Effector memory CD4-positive, alpha-beta T cell (primary cell): ENCODE measurements at regions not wholly inside any gene's neighbourhood (a gene's known extent, or its start where the extent isn't known, plus 50 kb on each side); places are given as distances from the start of the nearest gene placed in this dataset.
"Not testable (repeated sequence)": the region's sequence is repeated elsewhere in the genome, so short reads cannot be mapped to it uniquely, and the experiment has no call there.

Experiments
- DNase-seq, 3 donors: peaks; one replicate each; pipeline ENCODE4 v3.0.0-alpha.2; 2020
- H3K27ac ChIP-seq: 2 replicates; pipeline ENCODE4 v1.7.0; 2013; ENCODE audit warnings: mild to moderate bottlenecking, low read length, moderate library complexity; ENCODE audit not compliant: insufficient read depth, poor library complexity, severe bottlenecking
- H3K27me3 ChIP-seq: replicated peaks from 2 replicates; pipeline ENCODE4 v1.7.0; 2013; ENCODE audit warnings: mild to moderate bottlenecking, low read length; ENCODE audit not compliant: insufficient read depth, control insufficient read depth, poor library complexity, severe bottlenecking
- H3K36me3 ChIP-seq: 2 replicates; pipeline ENCODE4 v1.7.0; 2013; ENCODE audit warnings: mild to moderate bottlenecking, low read length, moderate library complexity; ENCODE audit not compliant: control insufficient read depth, insufficient read depth
- H3K4me1 ChIP-seq: 2 replicates; pipeline ENCODE4 v1.7.0; 2013; ENCODE audit warnings: low read length, mild to moderate bottlenecking; ENCODE audit not compliant: control insufficient read depth, insufficient read depth, poor library complexity, severe bottlenecking
- H3K4me3 ChIP-seq: 2 replicates; pipeline ENCODE4 v1.7.0; 2013; ENCODE audit warnings: low read length, low read depth, mild to moderate bottlenecking; ENCODE audit not compliant: insufficient read depth, poor library complexity, severe bottlenecking
- H3K9me3 ChIP-seq: 2 replicates; pipeline ENCODE4 v1.7.0; 2013; ENCODE audit warnings: mild to moderate bottlenecking, low read length, moderate library complexity; ENCODE audit not compliant: control insufficient read depth

GRCh38 chr10:114752570-114752969, 69.0 kb upstream of the FHIP2A start:
- not testable (repeated sequence) for H3K27me3 ChIP-seq, H3K27ac ChIP-seq, H3K4me1 ChIP-seq, H3K9me3 ChIP-seq, H3K4me3 ChIP-seq, H3K36me3 ChIP-seq, DNase-seq

DNA sequence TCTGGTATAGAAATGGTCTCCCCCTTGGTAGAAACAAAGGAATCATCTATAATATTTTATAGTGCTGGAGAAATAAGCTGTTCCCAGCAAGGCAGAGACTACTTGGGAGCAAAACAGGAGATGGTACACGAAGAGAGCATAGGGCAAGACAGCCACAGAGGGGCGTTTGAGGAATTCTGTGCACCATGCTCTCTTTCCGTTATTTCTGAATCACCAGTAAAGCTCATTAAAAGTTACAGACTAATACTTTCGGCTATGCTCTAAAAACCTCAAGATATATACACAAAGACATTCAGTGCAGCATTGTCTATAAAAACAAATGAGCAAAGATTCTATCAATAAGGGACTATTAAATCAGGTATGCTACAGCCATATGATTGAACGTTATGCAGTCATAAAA, 68.5 kb upstream of the FHIP2A start:
- Histone ChIP-seq H3K27me3 (no peaks in the 10 kb centered on the region), H3K9me3 (no peaks in the 10 kb centered on the region), H3K4me3 (no peak overlapping the region), H3K36me3 (no peaks in the 10 kb centered on the region), H3K27ac (no peak overlapping the region), H3K4me1 (no peaks in the 10 kb centered on the region)
- no peak for DNase-seq

DNA sequence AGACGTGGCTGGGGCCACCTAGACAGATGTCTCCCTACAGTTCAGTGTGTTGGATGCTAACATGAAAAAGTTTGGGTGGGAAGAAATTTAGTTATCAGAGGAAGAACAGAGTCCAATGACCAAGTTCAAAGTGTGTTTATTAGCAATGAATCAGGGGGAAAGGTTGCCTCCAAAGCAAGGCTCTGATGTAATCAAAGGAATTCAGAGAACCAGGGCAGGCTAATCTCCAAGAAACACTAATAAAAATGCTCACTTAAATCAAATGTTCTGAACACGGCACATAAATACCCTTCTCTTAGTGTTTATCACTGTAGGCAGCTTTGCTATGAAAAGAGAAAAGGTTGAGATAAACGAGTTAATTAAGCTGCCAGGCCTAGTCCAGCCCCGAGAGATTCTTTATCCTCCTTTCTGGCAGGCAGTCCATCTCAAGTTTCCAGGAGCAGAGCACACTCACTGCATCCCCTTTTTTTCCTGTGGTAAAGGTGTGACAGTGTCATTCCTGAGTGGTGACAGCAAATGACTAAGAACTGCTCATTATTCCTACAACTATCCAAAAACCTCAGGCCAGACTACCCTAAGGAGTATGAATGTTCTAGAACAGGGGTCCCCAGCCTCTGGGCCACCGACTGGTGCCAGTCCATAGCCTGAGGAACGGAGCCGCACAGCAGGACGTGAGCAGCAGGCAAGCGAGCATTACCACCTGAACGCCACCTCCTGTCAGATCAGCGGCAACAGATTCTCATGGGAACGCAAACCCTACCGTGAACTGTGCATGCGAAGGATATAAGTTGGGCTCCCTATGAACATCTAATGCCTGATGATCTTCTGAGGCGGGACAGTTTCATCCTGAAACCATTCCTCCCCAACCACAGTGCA, 66.9 kb upstream of the FHIP2A start:
- no peaks in the 10 kb centered on the region for H3K27me3 ChIP-seq
- no peaks in the 10 kb centered on the region for H3K36me3 ChIP-seq
- no peaks in the 10 kb centered on the region for H3K9me3 ChIP-seq
- no peak overlapping the region for H3K27ac ChIP-seq
- no peaks in the 10 kb centered on the region for H3K4me1 ChIP-seq
- no peak for DNase-seq
- no peak overlapping the region for H3K4me3 ChIP-seq

DNA sequence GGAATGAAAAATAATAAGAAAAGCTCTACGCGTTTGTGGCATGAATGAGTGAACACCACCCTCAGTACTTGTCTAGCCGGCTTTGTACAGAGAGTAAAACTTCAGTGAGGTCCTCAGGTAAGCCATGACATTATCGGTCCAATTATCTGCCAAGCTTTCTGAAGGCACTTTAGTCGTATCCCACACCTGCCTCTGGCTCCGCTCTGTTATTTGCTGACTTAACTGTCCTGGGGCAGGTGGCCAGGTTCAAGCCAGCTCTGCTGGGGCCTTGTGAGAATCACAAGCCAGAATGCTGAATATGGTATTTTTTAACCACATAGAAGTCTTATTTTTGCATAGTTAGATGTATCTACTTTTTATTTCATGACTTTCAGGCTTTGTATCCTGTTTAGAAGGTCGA, 66.0 kb upstream of the FHIP2A start:
- DNase-seq, result no peak
- Histone ChIP-seq H3K9me3 (no peaks in the 10 kb centered on the region), H3K4me3 (no peak overlapping the region), H3K4me1 (no peaks in the 10 kb centered on the region), H3K27me3 (no peaks in the 10 kb centered on the region), H3K27ac (no peak overlapping the region), H3K36me3 (no peaks in the 10 kb centered on the region)

GRCh38 chr10:114758331-114758730, 63.2 kb upstream of the FHIP2A start:
- no peak for DNase-seq
- no peak overlapping the region for H3K4me3 ChIP-seq
- no peaks in the 10 kb centered on the region for H3K4me1 ChIP-seq
- H3K36me3 ChIP-seq, result no peaks in the 10 kb centered on the region
- no peak overlapping the region for H3K27ac ChIP-seq
- H3K9me3 ChIP-seq, result no peaks in the 10 kb centered on the region
- H3K27me3 ChIP-seq, result no peaks in the 10 kb centered on the region

DNA sequence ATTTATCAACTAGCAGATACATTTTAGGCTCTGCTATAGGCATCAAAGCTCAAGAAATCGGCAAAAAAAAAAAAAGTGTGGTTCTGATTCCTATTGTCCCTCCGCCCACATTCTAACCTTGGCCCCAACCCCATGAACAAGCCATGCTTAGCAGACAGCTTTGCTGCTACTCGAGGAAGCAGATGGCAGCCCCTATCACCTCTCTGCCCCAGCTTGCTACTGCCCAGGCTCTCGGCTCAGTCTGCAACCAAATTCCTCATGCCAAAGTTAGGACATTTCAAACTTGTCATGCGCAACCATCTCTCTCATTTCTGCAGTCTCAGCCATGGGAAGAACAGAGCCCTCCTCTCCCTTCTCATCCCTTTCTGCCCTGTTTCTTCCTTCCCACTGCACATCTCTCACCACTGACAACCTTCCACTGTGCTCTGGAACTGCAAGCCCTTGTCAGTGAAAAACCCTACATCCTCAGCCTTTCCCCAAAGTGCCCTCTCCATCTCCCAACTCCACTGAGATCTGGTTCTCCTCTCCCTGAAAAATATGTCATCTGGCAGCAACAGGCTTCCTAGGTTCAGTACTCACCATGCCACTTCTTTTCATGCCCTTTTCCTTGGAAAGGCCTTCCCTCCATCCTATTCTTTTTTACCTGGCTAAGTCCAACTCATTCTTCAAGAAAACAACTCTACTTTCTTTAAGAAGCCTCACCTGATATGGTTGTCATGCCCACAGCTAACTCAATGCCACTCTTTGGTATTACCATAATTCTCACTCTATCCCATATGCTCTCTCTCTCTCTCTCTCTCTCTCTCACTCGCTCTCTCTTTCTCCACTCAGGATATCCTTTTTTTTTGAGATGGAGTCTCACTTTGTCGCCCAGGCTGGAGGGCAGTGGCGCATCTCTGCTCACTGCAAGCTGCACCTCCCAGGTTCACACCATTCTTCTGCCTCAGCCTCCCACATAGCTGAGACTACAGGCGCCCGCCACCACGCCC, 60.1 kb upstream of the FHIP2A start:
- Histone ChIP-seq H3K27ac (no peak overlapping the region), H3K36me3 (no peaks in the 10 kb centered on the region), H3K9me3 (no peaks in the 10 kb centered on the region), H3K4me3 (no peak overlapping the region), H3K4me1 (no peaks in the 10 kb centered on the region), H3K27me3 (peaks cover 4% of the 10 kb centered on the region)
- DNase-seq, result no peak

DNA sequence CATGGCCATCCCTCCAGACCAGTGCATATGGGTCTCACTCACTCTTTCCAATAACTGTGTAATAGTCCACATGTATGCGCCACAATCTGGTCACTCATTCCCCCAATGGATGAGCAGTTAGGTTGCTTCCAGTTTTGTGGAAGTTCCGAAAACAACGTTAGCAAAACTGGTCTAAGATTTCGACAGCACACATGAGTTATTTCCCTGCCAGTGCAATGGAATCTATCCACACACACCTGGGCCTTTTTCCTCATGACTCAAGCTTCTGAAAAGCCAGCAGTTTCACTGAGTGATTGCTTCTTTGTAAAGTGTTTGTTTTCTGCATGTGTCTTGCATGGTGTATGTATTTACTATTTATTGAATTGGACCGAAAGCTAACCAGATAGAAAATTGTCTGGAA, 58.8 kb upstream of the FHIP2A start:
- Histone ChIP-seq H3K9me3 (no peaks in the 10 kb centered on the region), H3K27ac (no peak overlapping the region), H3K36me3 (no peaks in the 10 kb centered on the region), H3K27me3 (peaks cover 4% of the 10 kb centered on the region), H3K4me3 (no peak overlapping the region), H3K4me1 (no peaks in the 10 kb centered on the region)
- DNase-seq, result no peak

DNA sequence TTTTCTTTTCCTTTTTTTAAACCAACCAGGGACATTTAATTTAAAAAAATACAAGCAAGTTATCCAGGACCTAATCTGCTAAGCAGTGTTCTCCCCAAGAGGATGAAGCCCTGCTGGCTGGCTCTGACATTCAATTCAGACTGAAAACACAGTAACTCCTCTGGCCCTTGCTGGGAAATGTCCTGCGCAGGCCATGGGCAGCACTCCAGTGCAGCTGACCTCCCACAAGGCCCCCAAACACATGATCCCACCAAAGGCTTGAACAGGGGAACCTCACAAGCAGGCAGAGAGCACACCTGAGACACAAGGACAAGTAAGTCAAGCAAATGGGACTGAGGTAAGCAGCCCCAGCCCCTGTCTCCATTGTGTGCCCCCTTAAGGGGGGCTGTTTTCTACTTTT, 56.9 kb upstream of the FHIP2A start:
- Histone ChIP-seq H3K27me3 (peaks cover 4% of the 10 kb centered on the region), H3K9me3 (no peaks in the 10 kb centered on the region), H3K27ac (no peak overlapping the region), H3K4me3 (no peak overlapping the region), H3K4me1 (no peaks in the 10 kb centered on the region), H3K36me3 (no peaks in the 10 kb centered on the region)
- DNase-seq, result no peak

DNA sequence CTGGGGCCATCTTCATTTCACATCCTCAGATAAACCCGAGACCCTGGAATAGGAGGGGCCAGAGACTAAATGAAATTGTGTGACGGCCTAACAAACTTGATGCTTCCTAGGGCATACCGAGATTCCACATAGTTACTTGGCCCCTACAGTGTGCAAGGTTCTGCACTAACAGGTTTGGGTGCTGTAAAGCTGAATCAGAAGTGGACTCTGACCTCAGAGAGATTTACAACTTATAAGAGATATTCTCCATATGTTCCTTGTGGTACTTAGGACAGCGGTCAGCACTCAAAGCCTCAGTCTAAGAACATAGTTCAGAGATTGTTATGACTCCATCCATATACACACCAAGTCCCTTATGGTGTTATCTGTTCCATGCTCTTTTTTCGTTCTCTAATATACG, 55.1 kb upstream of the FHIP2A start:
- H3K4me3 ChIP-seq, result no peak overlapping the region
- no peak overlapping the region for H3K27ac ChIP-seq
- H3K36me3 ChIP-seq, result no peaks in the 10 kb centered on the region
- no peaks in the 10 kb centered on the region for H3K4me1 ChIP-seq
- no peaks in the 10 kb centered on the region for H3K9me3 ChIP-seq
- DNase-seq, result no peak
- H3K27me3 ChIP-seq, result peaks cover 4% of the 10 kb centered on the region
